Body of pancreas (tissue), 4 donors: ENCODE measurements at regions not wholly inside any gene's neighbourhood (a gene's known extent, or its start where the extent isn't known, plus 50 kb on each side); places are given as distances from the start of the nearest gene placed in this dataset.
"Not testable (repeated sequence)": the region's sequence is repeated elsewhere in the genome, so short reads cannot be mapped to it uniquely, and the experiment has no call there.

Experiments
- ATAC-seq: fragments of 150-250 bp; one replicate; pipeline ENCODE4 v1.9.1; 2016
- DNase-seq, 4 donors: peaks; one replicate each; pipeline ENCODE4 v3.0.0-alpha.2; 2019
- H3K27ac ChIP-seq, 4 donors: fragments of 200-600 bp; sonication (generic); 1 replicate in 3 of 4; 2 replicates in 1 of 4; pipeline versions ENCODE4 v1.5.1 to v1.6.1; 2016 to 2019; ENCODE audit warnings: mild to moderate bottlenecking in 1 of 4, mixed read lengths in 1 of 4, moderate library complexity in 1 of 4
- H3K27me3 ChIP-seq, 2 donors: fragments of 200-600 bp; sonication (generic); one replicate each; pipeline ENCODE4 v1.6.0; 2016; ENCODE audit warnings: mild to moderate bottlenecking in 1 of 2
- H3K36me3 ChIP-seq, 2 donors: fragments of 200-600 bp; sonication (generic); replicated peaks in 1 of 2; 2 replicates each; pipeline ENCODE4 v1.5.1; 2016; ENCODE audit warnings: low read depth in 2 of 2; ENCODE audit not compliant: insufficient read depth in 1 of 2
- H3K4me1 ChIP-seq: fragments of 200-600 bp; sonication (generic); one replicate; pipeline ENCODE4 v1.6.0; 2016
- H3K4me3 ChIP-seq, 2 donors: fragments of 200-600 bp; sonication (generic); 1 replicate in 1 of 2; 2 replicates in 1 of 2; pipeline ENCODE4 v1.5.1; 2016 to 2019
- H3K9me3 ChIP-seq, 3 donors: fragments of 200-600 bp; sonication (generic); 1 replicate in 2 of 3; 2 replicates in 1 of 3; pipeline ENCODE4 v1.5.1; 2016
- CTCF ChIP-seq, 7 experiments: fragments of 450-650 bp in 4 of 7; fragments of 200-600 bp in 3 of 7; sonication (generic) in 3 of 7; IDR thresholded peaks; one replicate each; pipeline ENCODE4 v1.5.1; 2016 to 2019; ENCODE audit warnings: antibody characterized with exemption in 7 of 7
- POLR2A ChIP-seq, 3 donors: fragments of 450-650 bp; IDR thresholded peaks; one replicate each; pipeline ENCODE4 v1.6.1; 2016; ENCODE audit warnings: antibody characterized with exemption in 3 of 3, mild to moderate bottlenecking in 2 of 3
- WGBS, 2 donors: methylation state at CpG; one replicate each; pipeline ENCODE4 v1.1.5; 2017; 5-methylcytosine and 5-hydroxymethylcytosine counted together
- intact Hi-C: fragments of 100-400 bp; cut with DNase I; formaldehyde crosslinking; loops from one replicate; pipeline ENCODE4 v1.15.1; 2023

- intact Hi-C loops, result no loop called here
- DNase-seq (no peak), ATAC-seq (no peak)
- Histone ChIP-seq H3K27me3 (no peaks in the 10 kb centered on the region), H3K9me3 (no peaks in the 10 kb centered on the region), H3K36me3 (no peaks in the 10 kb centered on the region), H3K4me1 (no peaks in the 10 kb centered on the region), H3K4me3 (no peak overlapping the region), H3K27ac (no peak overlapping the region)
- WGBS, 2 donors, result 69 to 77% methylated on average over 2 of the region's 2 CpGs
- TF ChIP-seq CTCF (IDR thresholded peaks at IDR 0.05) (no peak), POLR2A (IDR thresholded peaks at IDR 0.05) (no peak)
Measured at GRCh38 chr12:58009405-58010195, 68.2 kb downstream of the ATP23 start.

- H3K27me3 ChIP-seq, result no peaks in the 10 kb centered on the region
- no peak for DNase-seq
- 31 to 53% methylated on average over 1 of the region's 1 CpG for WGBS, 2 donors
Measured at GRCh38 chr12:58011676-58012075, 70.3 kb downstream of the ATP23 start.

GRCh38 chr12:58022379-58023020, 81.1 kb downstream of the ATP23 start:
- H3K4me1 ChIP-seq, H3K4me3 ChIP-seq, H3K27me3 ChIP-seq, intact Hi-C loops, H3K36me3 ChIP-seq, DNase-seq, ATAC-seq, H3K27ac ChIP-seq: not testable (repeated sequence)
- WGBS, 2 donors, result 55 to 61% methylated on average over 4 to 6 of the region's 6 CpGs
- H3K9me3 ChIP-seq, result peaks cover 0 to 11% (median 0%) of the 10 kb centered on the region in 3 donors

More at GRCh38 chr12:58011676-58012075, 70.3 kb downstream of the ATP23 start:
- TF ChIP-seq POLR2A (IDR thresholded peaks at IDR 0.05), result no peak
- no peak for TF ChIP-seq CTCF (IDR thresholded peaks at IDR 0.05)
- no peak overlapping the region for H3K4me3 ChIP-seq
- intact Hi-C loops, result no loop called here
- no peaks in the 10 kb centered on the region for H3K9me3 ChIP-seq
- no peak overlapping the region for H3K27ac ChIP-seq
- H3K4me1 ChIP-seq, result no peaks in the 10 kb centered on the region
- no peak for ATAC-seq
- no peaks in the 10 kb centered on the region for H3K36me3 ChIP-seq

GRCh38 chr12:58025431-58025830, 84.1 kb downstream of the ATP23 start:
- no peak overlapping the region for H3K4me3 ChIP-seq
- H3K27me3 ChIP-seq, result no peaks in the 10 kb centered on the region
- no peak for TF ChIP-seq POLR2A (IDR thresholded peaks at IDR 0.05)
- no peak for TF ChIP-seq CTCF (IDR thresholded peaks at IDR 0.05)
- intact Hi-C loops, result no loop called here
- H3K27ac ChIP-seq, result no peak overlapping the region
- ATAC-seq, result no peak
- H3K4me1 ChIP-seq, result no peaks in the 10 kb centered on the region
- DNase-seq, result no peak
- H3K9me3 ChIP-seq, result no peaks in the 10 kb centered on the region
- no peaks in the 10 kb centered on the region for H3K36me3 ChIP-seq

GRCh38 chr12:58026426-58026825, 85.1 kb downstream of the ATP23 start:
- no peak overlapping the region for H3K4me3 ChIP-seq
- ATAC-seq, result no peak
- H3K27me3 ChIP-seq, result no peaks in the 10 kb centered on the region
- no peaks in the 10 kb centered on the region for H3K36me3 ChIP-seq
- no peaks in the 10 kb centered on the region for H3K4me1 ChIP-seq
- no peak overlapping the region for H3K27ac ChIP-seq
- TF ChIP-seq CTCF (IDR thresholded peaks at IDR 0.05) (no peak), POLR2A (IDR thresholded peaks at IDR 0.05) (no peak)
- intact Hi-C loops, result no loop called here
- no peaks in the 10 kb centered on the region for H3K9me3 ChIP-seq
- no peak for DNase-seq
